HG02571 (cell line): ENCODE measurements at regions not wholly inside any gene's neighbourhood (a gene's known extent, or its start where the extent isn't known, plus 50 kb on each side); places are given as distances from the start of the nearest gene placed in this dataset.
"Not testable (repeated sequence)": the region's sequence is repeated elsewhere in the genome, so short reads cannot be mapped to it uniquely, and the experiment has no call there.

Experiments used
- ATAC-seq: cut with Tn5 transposase; IDR thresholded peaks from one replicate; pipeline ENCODE4 v1.9.1; 2021; ENCODE audit warnings: mild to moderate bottlenecking, moderate library complexity; ENCODE audit not compliant: unreplicated experiment

- no peak for ATAC-seq
Measured at GRCh38 chr6:156242206-156242605, 535.0 kb upstream of the ARID1B start.

GRCh38 chr6:156231026-156231765 is 546.0 kb upstream of the ARID1B start:
- ATAC-seq, result no peak

- no peak for ATAC-seq
Measured at GRCh38 chr6:156219973-156220372, 557.2 kb upstream of the ARID1B start.

- ATAC-seq, result no peak
Measured at GRCh38 chr6:156205678-156206077, 571.5 kb upstream of the ARID1B start.

GRCh38 chr6:156199182-156199581 is 578.0 kb upstream of the ARID1B start:
- ATAC-seq, result no peak

GRCh38 chr6:156197513-156197912 is 579.7 kb upstream of the ARID1B start:
- ATAC-seq, result no peak

GRCh38 chr6:156194981-156195380 is 582.2 kb upstream of the ARID1B start:
- ATAC-seq, result no peak

GRCh38 chr6:156193381-156193780 is 583.8 kb upstream of the ARID1B start:
- ATAC-seq, result no peak

GRCh38 chr6:156191895-156192294 is 585.3 kb upstream of the ARID1B start:
- ATAC-seq, result no peak

GRCh38 chr6:156191390-156191789 is 585.8 kb upstream of the ARID1B start:
- ATAC-seq, result not testable (repeated sequence)

- no peak for ATAC-seq
Measured at GRCh38 chr6:156190270-156190669, 586.9 kb upstream of the ARID1B start.

GRCh38 chr6:156189714-156190113 is 587.5 kb upstream of the ARID1B start:
- no peak for ATAC-seq

GRCh38 chr6:156189195-156189594 is 588.0 kb upstream of the ARID1B start:
- ATAC-seq, result no peak

GRCh38 chr6:156185113-156185512 is 592.1 kb upstream of the ARID1B start:
- ATAC-seq, result no peak

GRCh38 chr6:156183678-156184077 is 593.5 kb upstream of the ARID1B start:
- ATAC-seq, result no peak

GRCh38 chr6:156182356-156182755 is 594.8 kb upstream of the ARID1B start:
- no peak for ATAC-seq

GRCh38 chr6:156181506-156181905 is 595.7 kb upstream of the ARID1B start:
- no peak for ATAC-seq

- ATAC-seq, result no peak
Measured at GRCh38 chr6:156175971-156176421, 601.2 kb upstream of the ARID1B start.

- ATAC-seq, result no peak
Measured at GRCh38 chr6:156175433-156175832, 601.7 kb upstream of the ARID1B start.

- ATAC-seq, result no peak
Measured at GRCh38 chr6:156174031-156174890, 602.9 kb upstream of the ARID1B start.

- ATAC-seq, result no peak
Measured at GRCh38 chr6:156169371-156169770, 607.8 kb upstream of the ARID1B start.

GRCh38 chr6:156167625-156168071 is 609.5 kb upstream of the ARID1B start:
- no peak for ATAC-seq
